Ishikawa (cell line): ENCODE measurements at regions not wholly inside any gene's neighbourhood (a gene's known extent, or its start where the extent isn't known, plus 50 kb on each side); places are given as distances from the start of the nearest gene placed in this dataset.

Experiments used
- CEBPB ChIP-seq: IDR thresholded peaks from 2 replicates; pipeline ENCODE4 v1.6.1; 2012
- CREB1 ChIP-seq: IDR thresholded peaks from 2 replicates; pipeline ENCODE4 v1.6.1; 2012; ENCODE audit warnings: low read depth
- EP300 ChIP-seq: IDR thresholded peaks from 2 replicates; pipeline ENCODE4 v1.6.1; 2012; ENCODE audit warnings: borderline replicate concordance
- RAD21 ChIP-seq: IDR thresholded peaks from 2 replicates; pipeline ENCODE4 v1.6.1; 2012; ENCODE audit warnings: low read depth
- REST ChIP-seq: IDR thresholded peaks from 2 replicates; pipeline ENCODE4 v1.6.1; 2012; ENCODE audit warnings: low read depth, mild to moderate bottlenecking
- USF1 ChIP-seq: IDR thresholded peaks from 2 replicates; pipeline ENCODE4 v1.6.1; 2012
- YY1 ChIP-seq: IDR thresholded peaks from 2 replicates; pipeline ENCODE4 v1.6.1; 2012; ENCODE audit warnings: low read depth
- ZBTB7A ChIP-seq: IDR thresholded peaks from 2 replicates; pipeline ENCODE4 v1.6.1; 2012; ENCODE audit warnings: low read depth

- no peak for TF ChIP-seq CEBPB
- no peak for TF ChIP-seq RAD21
- no peak for TF ChIP-seq EP300
- TF ChIP-seq CREB1: no peak
- TF ChIP-seq YY1: no peak
- no peak for TF ChIP-seq ZBTB7A
- no peak for TF ChIP-seq REST
- TF ChIP-seq USF1: no peak
Observed at GRCh38 chr5:114113604-114114003, 248.3 kb upstream of the KCNN2 start.
